ENCODE measurements at regions not wholly inside any gene's neighbourhood (a gene's known extent, or its start where the extent isn't known, plus 50 kb on each side); places are given as distances from the start of the nearest gene placed in this dataset.

DNA sequence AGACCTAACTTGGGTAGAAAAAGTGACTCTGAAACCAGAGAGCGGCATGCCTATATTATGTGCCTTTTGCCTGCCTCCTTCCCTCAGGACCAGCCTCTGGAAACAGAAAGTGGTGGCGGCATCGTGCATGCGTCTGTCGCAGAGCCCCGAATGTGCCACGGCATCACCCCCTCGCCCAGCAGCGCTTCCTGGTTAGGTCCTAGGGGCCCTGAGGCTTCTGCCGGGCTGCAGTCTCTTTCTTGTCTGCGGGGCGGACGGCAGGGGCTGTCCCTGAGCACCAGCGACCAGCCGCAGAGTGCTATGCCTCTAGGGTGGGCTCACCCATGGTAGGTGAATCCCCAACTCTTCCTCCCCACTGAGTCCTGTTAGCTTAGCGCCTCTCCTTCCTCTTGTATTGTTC is 68.7 kb downstream of the VSIG4 start:
- TF ChIP-seq POLR2A (IDR thresholded peaks at IDR 0.05; ENCODE audit: low read length) (no peak), GATA1 (IDR thresholded peaks at IDR 0.05; ENCODE audit: low read depth, low read length) (no peak)
